ENCODE measurements at regions not wholly inside any gene's neighbourhood (a gene's known extent, or its start where the extent isn't known, plus 50 kb on each side); places are given as distances from the start of the nearest gene placed in this dataset.

GRCh38 chr13:64900039-64900438 is 2330.1 kb downstream of the PCDH9 start:
- intact Hi-C loops (cut with micrococcal nuclease) (no loop called here), dilution Hi-C loops (cut with MboI; ENCODE audit: extremely low pct_ligation_motif_present, low sequenced_read_pairs) (no loop called here)
- FAIRE-seq (no peak), DNase-seq (ENCODE audit: low read depth, low spot score) (no peak)
- H3K4me1 ChIP-seq (ENCODE audit: control insufficient read depth, extremely low read depth, insufficient read depth, low read length), result no peaks in the 10 kb centered on the region
- H3K4me2 ChIP-seq (ENCODE audit: insufficient read depth, low read length), result no peak overlapping the region
- H4K20me1 ChIP-seq (replicated peaks; ENCODE audit: control insufficient read depth, extremely low read depth, insufficient read depth, low read length), result no peaks in the 10 kb centered on the region
- no peak overlapping the region for H3K27ac ChIP-seq (ENCODE audit: insufficient read depth, low read depth, low read length)
- no peak overlapping the region for H2AFZ ChIP-seq (ENCODE audit: low read depth, low read length)
- H3K9me3 ChIP-seq (replicated peaks; ENCODE audit: control insufficient read depth, insufficient read depth, low read length), result no peaks in the 10 kb centered on the region
- TF ChIP-seq EZH2 (IDR thresholded peaks at IDR 0.05; ENCODE audit: borderline replicate concordance, low read depth, low read length, severe bottlenecking) (no peak), CTCF (IDR thresholded peaks at IDR 0.05; ENCODE audit: extremely low read depth in 1 of 2, insufficient read depth in 1 of 2, low read depth in 1 of 2, low read length in 2 of 2) (no peak), POLR2AphosphoS5 (IDR thresholded peaks at IDR 0.05; ENCODE audit: insufficient read depth, low read depth, low read length) (no peak), GATA2 (IDR thresholded peaks at IDR 0.05; ENCODE audit: insufficient read depth, insufficient read length, low read depth, low read length) (no peak), MYC (IDR thresholded peaks at IDR 0.05; ENCODE audit: low read depth, low read length) (no peak), JUN (IDR thresholded peaks at IDR 0.05; ENCODE audit: borderline replicate concordance, insufficient read depth, insufficient read length, low read depth) (no peak), FOS (IDR thresholded peaks at IDR 0.05; ENCODE audit: borderline replicate concordance, insufficient read depth, low read length) (no peak), POLR2A (IDR thresholded peaks at IDR 0.05; ENCODE audit: low read depth, low read length) (no peak), MAX (IDR thresholded peaks at IDR 0.05; ENCODE audit: insufficient read depth, insufficient read length) (no peak)
- H3K79me2 ChIP-seq (ENCODE audit: control insufficient read depth, insufficient read depth, low read length), result no peaks in the 10 kb centered on the region
- H3K27me3 ChIP-seq (ENCODE audit: control insufficient read depth in 2 of 2, insufficient read depth in 2 of 2, low read length in 2 of 2), result no peaks in the 10 kb centered on the region
- no peak overlapping the region for H3K4me3 ChIP-seq (replicated peaks in 1 of 3; ENCODE audit: insufficient read depth in 1 of 3, low read depth in 1 of 3, low read length in 3 of 3)
- H3K9me1 ChIP-seq (replicated peaks; ENCODE audit: control insufficient read depth, extremely low read depth, insufficient read depth, low read length), result no peaks in the 10 kb centered on the region
- ChIA-PET CTCF (no interaction called here), POLR2A (no interaction called here)
- H3K9ac ChIP-seq (replicated peaks; ENCODE audit: extremely low read depth, insufficient read depth, low read length), result no peak overlapping the region
- no TSS peak for BruUV-seq (replicated peaks)
- no peaks in the 10 kb centered on the region for H3K36me3 ChIP-seq (ENCODE audit: control insufficient read depth in 2 of 2, extremely low read depth in 1 of 2, insufficient read depth in 2 of 2, low read length in 2 of 2)

All from endothelial cell of umbilical vein (primary cell).